ENCODE measurements at regions not wholly inside any gene's neighbourhood (a gene's known extent, or its start where the extent isn't known, plus 50 kb on each side); places are given as distances from the start of the nearest gene placed in this dataset.

DNA sequence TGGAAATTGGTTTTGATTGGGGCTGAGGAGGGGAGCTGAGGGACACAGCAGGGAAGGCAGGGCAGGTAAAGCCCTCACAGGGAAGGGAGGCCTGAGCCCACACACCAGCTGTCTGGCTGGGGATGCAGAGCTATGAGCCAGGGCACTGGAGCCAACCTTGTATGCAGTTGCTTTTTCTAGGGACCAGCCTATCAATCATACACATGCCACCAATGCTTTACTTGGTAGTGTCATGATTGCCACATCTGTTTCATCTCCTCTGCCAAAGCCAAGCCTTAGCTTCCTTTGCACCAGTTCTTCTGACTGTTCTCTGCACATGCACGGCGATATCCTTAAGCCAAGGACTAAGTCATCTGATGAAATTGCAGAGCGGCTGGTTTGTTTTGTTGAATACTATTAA, 207.1 kb upstream of the PLET1 start:
- H3K4me1 ChIP-seq (ENCODE audit: insufficient read depth, low read length): no peaks in the 10 kb centered on the region
- WGBS (ENCODE audit: low lambda C conversion rate): 51% methylated on average over 3 of the region's 3 CpGs
- FAIRE-seq (no peak), ATAC-seq (no peak), DNase-seq (ENCODE audit: low spot score) (no peak)
- no peaks in the 10 kb centered on the region for H3K79me2 ChIP-seq (ENCODE audit: insufficient read depth, low read length)
- BruUV-seq (replicated peaks): no TSS peak
- no peak for TF ChIP-seq ZC3H13 (CRISPR knock-in tag; IDR thresholded peaks at IDR 0.05)
- TF ChIP-seq, protein P1, sequence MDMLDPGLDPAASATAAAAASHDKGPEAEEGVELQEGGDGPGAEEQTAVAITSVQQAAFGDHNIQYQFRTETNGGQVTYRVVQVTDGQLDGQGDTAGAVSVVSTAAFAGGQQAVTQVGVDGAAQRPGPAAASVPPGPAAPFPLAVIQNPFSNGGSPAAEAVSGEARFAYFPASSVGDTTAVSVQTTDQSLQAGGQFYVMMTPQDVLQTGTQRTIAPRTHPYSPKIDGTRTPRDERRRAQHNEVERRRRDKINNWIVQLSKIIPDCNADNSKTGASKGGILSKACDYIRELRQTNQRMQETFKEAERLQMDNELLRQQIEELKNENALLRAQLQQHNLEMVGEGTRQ (IDR thresholded peaks at IDR 0.05; ENCODE audit: low read depth, low read length): no peak
- TF ChIP-seq, protein P1 (CRISPR knock-in tag; IDR thresholded peaks at IDR 0.05; ENCODE audit: borderline replicate concordance): no peak
- TF ChIP-seq ZNF367 (CRISPR knock-in tag; IDR thresholded peaks at IDR 0.05; ENCODE audit: borderline replicate concordance): no peak
- TF ChIP-seq, protein P2, sequence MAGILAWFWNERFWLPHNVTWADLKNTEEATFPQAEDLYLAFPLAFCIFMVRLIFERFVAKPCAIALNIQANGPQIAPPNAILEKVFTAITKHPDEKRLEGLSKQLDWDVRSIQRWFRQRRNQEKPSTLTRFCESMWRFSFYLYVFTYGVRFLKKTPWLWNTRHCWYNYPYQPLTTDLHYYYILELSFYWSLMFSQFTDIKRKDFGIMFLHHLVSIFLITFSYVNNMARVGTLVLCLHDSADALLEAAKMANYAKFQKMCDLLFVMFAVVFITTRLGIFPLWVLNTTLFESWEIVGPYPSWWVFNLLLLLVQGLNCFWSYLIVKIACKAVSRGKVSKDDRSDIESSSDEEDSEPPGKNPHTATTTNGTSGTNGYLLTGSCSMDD (CRISPR knock-in tag; IDR thresholded peaks at IDR 0.05): no peak
- H3K27me3 ChIP-seq (ENCODE audit: control insufficient read depth in 1 of 2, insufficient read depth in 2 of 2, low read length in 2 of 2): peaks cover 1 to 18% of the 10 kb centered on the region in 2 experiments; a peak in 3 of 5 replicates
- H2AFZ ChIP-seq (ENCODE audit: low read length): no peak overlapping the region
- no peaks in the 10 kb centered on the region for H3K36me3 ChIP-seq (replicated peaks in 1 of 2; ENCODE audit: control insufficient read depth in 1 of 2, insufficient read depth in 2 of 2, low read length in 2 of 2)
- no peak overlapping the region for H3K27ac ChIP-seq (ENCODE audit: extremely low read length, insufficient read depth, low read length)
- ChIA-PET POLR2A (no interaction called here), CTCF (ENCODE audit: low intra/inter-chr PET ratio, low total read pairs) (no interaction called here)
- no peak overlapping the region for H3K9ac ChIP-seq (ENCODE audit: insufficient read depth, low read depth, low read length)
- H3K4me2 ChIP-seq (ENCODE audit: low read depth, low read length): no peak overlapping the region
- no peaks in the 10 kb centered on the region for H3K9me3 ChIP-seq (ENCODE audit: low read length)
- no peaks in the 10 kb centered on the region for H4K20me1 ChIP-seq (ENCODE audit: insufficient read depth, low read length)
- H3K4me3 ChIP-seq (replicated peaks in 1 of 3; ENCODE audit: insufficient read depth in 1 of 3, low read depth in 2 of 3, low read length in 3 of 3): no peak overlapping the region
- in situ Hi-C loops (cut with HindIII; ENCODE audit: extremely low pct_ligation_motif_present, low pct_unique_long_range_greater_than_20kb) (no loop called here), intact Hi-C loops (cut with micrococcal nuclease; ENCODE audit: unreplicated experiment) (no loop called here)

DNA sequence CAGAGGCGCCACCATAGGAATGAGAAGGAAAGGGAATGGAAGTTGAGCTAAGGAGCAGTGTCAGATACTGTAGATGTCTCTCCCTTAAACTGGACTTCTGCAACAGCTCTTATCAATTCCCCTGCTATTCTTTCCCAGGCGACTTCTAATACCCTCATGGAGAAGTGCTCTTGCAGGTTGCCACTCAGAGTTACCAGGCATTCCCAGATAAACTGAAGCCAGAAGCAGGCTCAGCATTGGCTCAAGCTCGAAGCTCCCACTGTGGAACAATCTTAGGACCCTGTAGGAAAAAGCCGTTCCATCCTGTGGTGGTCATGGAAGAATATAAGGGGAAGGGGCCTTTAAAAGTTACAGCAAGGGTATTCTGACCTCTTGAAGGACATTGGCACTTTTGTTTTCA, 208.7 kb upstream of the PLET1 start:
- in situ Hi-C loops (cut with HindIII; ENCODE audit: extremely low pct_ligation_motif_present, low pct_unique_long_range_greater_than_20kb) (no loop called here), intact Hi-C loops (cut with micrococcal nuclease; ENCODE audit: unreplicated experiment) (no loop called here)
- no peak for DNase-seq (ENCODE audit: low spot score)
- H3K27me3 ChIP-seq (ENCODE audit: control insufficient read depth in 1 of 2, insufficient read depth in 2 of 2, low read length in 2 of 2): peaks cover 1 to 27% of the 10 kb centered on the region in 2 experiments; a peak in 3 of 5 replicates
- CTCF ChIA-PET (ENCODE audit: low intra/inter-chr PET ratio, low total read pairs): no interaction called here
- H3K36me3 ChIP-seq (replicated peaks in 1 of 2; ENCODE audit: control insufficient read depth in 1 of 2, insufficient read depth in 2 of 2, low read length in 2 of 2): no peaks in the 10 kb centered on the region
- H3K9me3 ChIP-seq (ENCODE audit: low read length): no peaks in the 10 kb centered on the region
- WGBS (ENCODE audit: low lambda C conversion rate): 0% methylated on average over 4 of the region's 4 CpGs
- no peak overlapping the region for H2AFZ ChIP-seq (ENCODE audit: low read length)
- no peaks in the 10 kb centered on the region for H3K4me1 ChIP-seq (ENCODE audit: insufficient read depth, low read length)
- no peak for FAIRE-seq
- H3K9ac ChIP-seq (ENCODE audit: insufficient read depth, low read depth, low read length): no peak overlapping the region
- no peak overlapping the region for H3K27ac ChIP-seq (ENCODE audit: extremely low read length, insufficient read depth, low read length)
- POLR2A ChIA-PET: no interaction called here
- no peak for ATAC-seq
- no TSS peak for BruUV-seq (replicated peaks)
- no peaks in the 10 kb centered on the region for H4K20me1 ChIP-seq (ENCODE audit: insufficient read depth, low read length)
- no peaks in the 10 kb centered on the region for H3K79me2 ChIP-seq (ENCODE audit: insufficient read depth, low read length)
- H3K4me3 ChIP-seq (replicated peaks in 1 of 3; ENCODE audit: insufficient read depth in 1 of 3, low read depth in 2 of 3, low read length in 3 of 3): no peak overlapping the region
- no peak overlapping the region for H3K4me2 ChIP-seq (ENCODE audit: low read depth, low read length)
- TF ChIP-seq ZNF143 (CRISPR knock-in tag; IDR thresholded peaks at IDR 0.05) (no peak), HNRNPLL (IDR thresholded peaks at IDR 0.05; ENCODE audit: low read depth, low read length, poor library complexity, severe bottlenecking) (no peak)
- TF ChIP-seq, protein P3, sequence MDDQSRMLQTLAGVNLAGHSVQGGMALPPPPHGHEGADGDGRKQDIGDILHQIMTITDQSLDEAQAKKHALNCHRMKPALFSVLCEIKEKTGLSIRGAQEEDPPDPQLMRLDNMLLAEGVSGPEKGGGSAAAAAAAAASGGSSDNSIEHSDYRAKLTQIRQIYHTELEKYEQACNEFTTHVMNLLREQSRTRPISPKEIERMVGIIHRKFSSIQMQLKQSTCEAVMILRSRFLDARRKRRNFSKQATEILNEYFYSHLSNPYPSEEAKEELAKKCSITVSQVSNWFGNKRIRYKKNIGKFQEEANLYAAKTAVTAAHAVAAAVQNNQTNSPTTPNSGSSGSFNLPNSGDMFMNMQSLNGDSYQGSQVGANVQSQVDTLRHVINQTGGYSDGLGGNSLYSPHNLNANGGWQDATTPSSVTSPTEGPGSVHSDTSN (CRISPR knock-in tag; IDR thresholded peaks at IDR 0.05; ENCODE audit: borderline replicate concordance): no peak
- TF ChIP-seq, protein P4, sequence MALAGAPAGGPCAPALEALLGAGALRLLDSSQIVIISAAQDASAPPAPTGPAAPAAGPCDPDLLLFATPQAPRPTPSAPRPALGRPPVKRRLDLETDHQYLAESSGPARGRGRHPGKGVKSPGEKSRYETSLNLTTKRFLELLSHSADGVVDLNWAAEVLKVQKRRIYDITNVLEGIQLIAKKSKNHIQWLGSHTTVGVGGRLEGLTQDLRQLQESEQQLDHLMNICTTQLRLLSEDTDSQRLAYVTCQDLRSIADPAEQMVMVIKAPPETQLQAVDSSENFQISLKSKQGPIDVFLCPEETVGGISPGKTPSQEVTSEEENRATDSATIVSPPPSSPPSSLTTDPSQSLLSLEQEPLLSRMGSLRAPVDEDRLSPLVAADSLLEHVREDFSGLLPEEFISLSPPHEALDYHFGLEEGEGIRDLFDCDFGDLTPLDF (CRISPR knock-in tag; IDR thresholded peaks at IDR 0.05): no peak
- TF ChIP-seq, protein P5, sequence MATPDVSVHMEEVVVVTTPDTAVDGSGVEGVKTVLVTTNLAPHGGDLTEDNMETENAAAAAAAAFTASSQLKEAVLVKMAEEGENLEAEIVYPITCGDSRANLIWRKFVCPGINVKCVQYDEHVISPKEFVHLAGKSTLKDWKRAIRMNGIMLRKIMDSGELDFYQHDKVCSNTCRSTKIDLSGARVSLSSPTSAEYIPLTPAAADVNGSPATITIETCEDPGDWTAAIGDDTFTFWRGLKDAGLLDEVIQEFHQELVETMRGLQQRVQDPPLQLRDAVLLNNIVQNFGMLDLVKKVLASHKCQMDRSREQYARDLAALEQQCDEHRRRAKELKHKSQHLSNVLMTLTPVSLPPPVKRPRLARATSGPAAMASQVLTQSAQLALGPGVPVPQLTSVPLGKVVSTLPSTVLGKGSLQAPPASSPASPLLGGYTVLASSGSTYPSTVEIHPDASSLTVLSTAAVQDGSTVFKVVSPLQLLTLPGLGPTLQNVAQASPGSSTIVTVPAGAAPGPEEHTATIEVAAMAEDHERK (CRISPR knock-in tag; IDR thresholded peaks at IDR 0.05; ENCODE audit: low read depth): no peak

Data from HepG2 (cell line).